Caco-2 (cell line): ENCODE measurements at regions not wholly inside any gene's neighbourhood (a gene's known extent, or its start where the extent isn't known, plus 50 kb on each side); places are given as distances from the start of the nearest gene placed in this dataset.

Source experiments
- BruUV-seq: library from RNA; stranded (reverse); fragments of 400-500 nt; replicated peaks from 2 replicates; lab custom pipeline; 2021; lab: Mats Ljungman, UMichigan
- CTCF ChIA-PET: fragments of 300-600 bp; sonication (Branson Sonifier 250); formaldehyde crosslinking; loops from one replicate; lab custom pipeline; 2022; ENCODE audit warnings: antibody characterized with exemption; lab: Charles Lee
- POLR2A ChIA-PET: fragments of 300-600 bp; sonication (Branson Sonifier 250); formaldehyde crosslinking; loops from one replicate; lab custom pipeline; 2022; ENCODE audit warnings: antibody characterized with exemption; lab: Charles Lee
- DNase-seq, 2 experiments: peaks; one replicate each; pipeline versions ENCODE4 v3.0.0 to v3.0.0-alpha.2; 2020 to 2022
- H3K27me3 ChIP-seq: replicated peaks from 2 replicates; pipeline ENCODE4 v1.6.0; 2011; ENCODE audit warnings: low read length; ENCODE audit not compliant: control insufficient read depth, insufficient read depth
- H3K36me3 ChIP-seq: 2 replicates; pipeline ENCODE4 v1.5.1; 2011; ENCODE audit warnings: low read length; ENCODE audit not compliant: control insufficient read depth, insufficient read depth
- H3K4me1 ChIP-seq: fragments of 250-450 bp; sonication (Bioruptor Pico); 2 replicates; pipeline ENCODE4 v1.5.1; 2020; ENCODE audit warnings: mild to moderate bottlenecking
- H3K4me3 ChIP-seq: 2 replicates; pipeline ENCODE4 v1.5.1; 2011; ENCODE audit warnings: low read depth, mild to moderate bottlenecking, control low read depth, low read length
- H3K9me3 ChIP-seq: fragments of 250-450 bp; sonication (Bioruptor Pico); 2 replicates; pipeline ENCODE4 v1.5.1; 2020; ENCODE audit warnings: mild to moderate bottlenecking, moderate library complexity
- H3K27ac Mint-ChIP-seq: one replicate; pipeline ENCODE4 v1.8.0; 2022; ENCODE audit warnings: mixed read lengths; ENCODE audit not compliant: unreplicated experiment
- H3K27me3 Mint-ChIP-seq: one replicate; pipeline ENCODE4 v1.8.0; 2022; ENCODE audit warnings: mixed read lengths; ENCODE audit not compliant: insufficient read depth, unreplicated experiment
- H3K36me3 Mint-ChIP-seq: one replicate; pipeline ENCODE4 v1.8.0; 2022; ENCODE audit warnings: mild to moderate bottlenecking, mixed read lengths; ENCODE audit not compliant: insufficient read depth, unreplicated experiment
- H3K4me1 Mint-ChIP-seq: one replicate; pipeline ENCODE4 v1.8.0; 2022; ENCODE audit warnings: low read depth, mixed read lengths; ENCODE audit not compliant: unreplicated experiment
- H3K4me3 Mint-ChIP-seq: one replicate; pipeline ENCODE4 v1.8.0; 2022; ENCODE audit warnings: mild to moderate bottlenecking, moderate library complexity, mixed read lengths; ENCODE audit not compliant: unreplicated experiment
- H3K9me3 Mint-ChIP-seq: one replicate; pipeline ENCODE4 v1.8.0; 2022; ENCODE audit warnings: mixed read lengths; ENCODE audit not compliant: unreplicated experiment
- intact Hi-C: fragments of 100-400 bp; cut with micrococcal nuclease; formaldehyde crosslinking; loops from one replicate; pipeline ENCODE4 v1.10.0; 2022; ENCODE audit not compliant: unreplicated experiment
- TF ChIP-seq, protein P1 (sequence below), 2 experiments: fragments of 200-600 bp in 1 of 2; IDR thresholded peaks; 1 replicate in 1 of 2; 2 replicates in 1 of 2; pipeline versions ENCODE4 v1.5.1 to v1.8.0; 2011 to 2022; ENCODE audit warnings: antibody characterized with exemption in 1 of 2, control low read depth in 1 of 2, inconsistent platforms in 1 of 2, low read depth in 1 of 2, low read length in 1 of 2, mild to moderate bottlenecking in 1 of 2, moderate library complexity in 1 of 2; ENCODE audit not compliant: insufficient read depth in 1 of 2, severe bottlenecking in 1 of 2, unreplicated experiment in 1 of 2

DNA sequence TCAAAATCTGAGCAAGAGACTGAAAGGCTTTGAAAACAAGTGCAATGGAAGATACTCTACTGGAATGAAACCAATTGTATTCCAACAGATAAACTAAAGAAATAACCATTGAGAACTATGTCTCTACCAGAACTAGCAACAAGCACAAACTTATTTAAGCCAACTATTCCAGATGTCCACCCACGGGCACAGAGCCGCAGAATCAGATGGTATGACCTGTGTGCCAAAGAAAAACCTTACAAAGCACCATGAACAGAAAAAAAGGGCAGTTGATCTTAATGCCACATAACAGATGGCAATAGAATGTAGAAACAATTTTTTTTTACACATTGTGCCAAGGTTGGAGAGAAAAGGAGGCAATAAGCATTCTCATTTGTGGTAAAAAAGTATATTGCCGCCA lies 269.3 kb upstream of the ADGRL3 start:
- DNase-seq = no peak
- Mint-ChIP-seq H3K27ac (no peak overlapping the region), H3K4me3 (no peak overlapping the region), H3K4me1 (no peaks in the 10 kb centered on the region), H3K27me3 (no peaks in the 10 kb centered on the region), H3K36me3 (no peaks in the 10 kb centered on the region), H3K9me3 (no peaks in the 10 kb centered on the region)
- no peaks in the 10 kb centered on the region for H3K27me3 ChIP-seq
- CTCF ChIA-PET = no interaction called here
- H3K9me3 ChIP-seq = no peaks in the 10 kb centered on the region
- TF ChIP-seq, protein P1, sequence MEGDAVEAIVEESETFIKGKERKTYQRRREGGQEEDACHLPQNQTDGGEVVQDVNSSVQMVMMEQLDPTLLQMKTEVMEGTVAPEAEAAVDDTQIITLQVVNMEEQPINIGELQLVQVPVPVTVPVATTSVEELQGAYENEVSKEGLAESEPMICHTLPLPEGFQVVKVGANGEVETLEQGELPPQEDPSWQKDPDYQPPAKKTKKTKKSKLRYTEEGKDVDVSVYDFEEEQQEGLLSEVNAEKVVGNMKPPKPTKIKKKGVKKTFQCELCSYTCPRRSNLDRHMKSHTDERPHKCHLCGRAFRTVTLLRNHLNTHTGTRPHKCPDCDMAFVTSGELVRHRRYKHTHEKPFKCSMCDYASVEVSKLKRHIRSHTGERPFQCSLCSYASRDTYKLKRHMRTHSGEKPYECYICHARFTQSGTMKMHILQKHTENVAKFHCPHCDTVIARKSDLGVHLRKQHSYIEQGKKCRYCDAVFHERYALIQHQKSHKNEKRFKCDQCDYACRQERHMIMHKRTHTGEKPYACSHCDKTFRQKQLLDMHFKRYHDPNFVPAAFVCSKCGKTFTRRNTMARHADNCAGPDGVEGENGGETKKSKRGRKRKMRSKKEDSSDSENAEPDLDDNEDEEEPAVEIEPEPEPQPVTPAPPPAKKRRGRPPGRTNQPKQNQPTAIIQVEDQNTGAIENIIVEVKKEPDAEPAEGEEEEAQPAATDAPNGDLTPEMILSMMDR (IDR thresholded peaks at IDR 0.05; ENCODE audit: insufficient read depth in 1 of 2, low read depth in 1 of 2, low read length in 1 of 2, severe bottlenecking in 1 of 2, unreplicated experiment in 1 of 2) = no peak
- peaks cover 12% of the 10 kb centered on the region for H3K4me1 ChIP-seq
- BruUV-seq = no TSS peak
- no peaks in the 10 kb centered on the region for H3K36me3 ChIP-seq
- intact Hi-C loops = loop anchor here (10.0 kb wide), 1 partner anchor 444 kb away; no protein-coding TSS in a partner anchor
- no peak overlapping the region for H3K4me3 ChIP-seq
- POLR2A ChIA-PET = no interaction called here

DNA sequence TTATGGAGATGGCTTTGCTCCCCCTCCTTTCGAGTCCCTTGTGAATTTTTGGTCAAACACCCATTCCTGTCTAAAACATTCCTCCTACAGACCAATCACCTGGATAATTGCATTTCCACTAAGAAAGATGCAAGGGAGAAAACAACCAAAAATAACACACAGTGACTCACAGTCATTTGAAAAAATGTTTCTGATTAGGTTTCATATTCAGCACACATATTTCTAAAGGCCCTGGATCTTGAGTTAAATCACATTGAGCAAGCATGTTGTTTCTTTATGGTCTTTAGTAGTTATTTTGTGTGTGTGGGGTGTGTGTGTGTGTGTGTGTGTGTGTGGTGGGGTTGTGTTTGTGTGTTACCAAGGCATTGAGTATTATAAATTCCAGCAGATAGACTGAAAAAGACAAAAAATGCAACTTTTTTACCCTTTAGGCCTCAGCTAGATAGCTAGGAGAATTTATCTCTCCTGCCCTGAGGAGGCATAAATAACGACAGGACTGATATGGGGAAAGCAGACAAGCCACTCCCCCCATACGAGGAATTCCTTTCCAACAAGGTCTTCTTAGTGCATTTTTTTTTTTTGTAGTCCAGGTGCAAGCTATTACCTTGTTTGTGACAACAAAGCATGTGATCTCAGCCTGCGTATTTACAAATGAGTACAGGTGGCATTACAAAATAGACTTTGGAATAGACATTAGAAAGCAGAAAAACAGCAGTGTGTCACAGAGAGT lies 265.4 kb upstream of the ADGRL3 start:
- ChIA-PET CTCF (no interaction called here), POLR2A (no interaction called here)
- H3K27me3 Mint-ChIP-seq = no peaks in the 10 kb centered on the region
- no peaks in the 10 kb centered on the region for H3K27me3 ChIP-seq
- no peaks in the 10 kb centered on the region for H3K9me3 ChIP-seq
- BruUV-seq = no TSS peak
- TF ChIP-seq, protein P1 (IDR thresholded peaks at IDR 0.05; ENCODE audit: insufficient read depth in 1 of 2, low read depth in 1 of 2, low read length in 1 of 2, severe bottlenecking in 1 of 2, unreplicated experiment in 1 of 2) = no peak
- no peaks in the 10 kb centered on the region for H3K36me3 ChIP-seq
- H3K4me3 ChIP-seq = no peak overlapping the region
- H3K4me1 Mint-ChIP-seq = peaks cover 9% of the 10 kb centered on the region
- H3K4me3 Mint-ChIP-seq = peak overlapping the region; percentile 30
- no peaks in the 10 kb centered on the region for H3K9me3 Mint-ChIP-seq
- peak overlapping the region; percentile 81 for H3K27ac Mint-ChIP-seq
- H3K36me3 Mint-ChIP-seq = no peaks in the 10 kb centered on the region
- intact Hi-C loops = loop anchor here (10.0 kb wide), 1 partner anchor 440 kb away; no protein-coding TSS in a partner anchor
- H3K4me1 ChIP-seq = peaks cover 25% of the 10 kb centered on the region
- DNase-seq = peak; percentile 60 to 71

DNA sequence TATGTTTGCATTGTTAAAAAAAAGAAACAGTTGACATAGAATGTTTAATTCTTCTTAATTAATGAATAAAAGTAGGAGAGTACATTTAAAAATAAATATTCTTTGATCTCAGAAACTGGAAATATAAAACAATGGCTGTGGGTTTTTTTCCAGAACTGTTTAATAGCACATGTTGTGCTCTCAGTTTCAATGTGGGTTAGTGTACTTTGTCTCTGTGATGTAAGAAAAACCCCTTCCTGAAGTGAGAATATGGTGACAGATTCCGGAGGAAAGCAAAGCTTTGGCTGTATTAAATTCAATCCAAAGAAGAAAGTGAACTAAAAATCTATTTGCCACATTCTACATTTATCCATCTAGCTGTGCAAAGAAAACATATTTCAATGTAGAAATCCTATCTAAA lies 261.9 kb upstream of the ADGRL3 start:
- ChIA-PET CTCF (no interaction called here), POLR2A (no interaction called here)
- Histone ChIP-seq H3K9me3 (no peaks in the 10 kb centered on the region), H3K4me1 (peaks cover 25% of the 10 kb centered on the region), H3K27me3 (no peaks in the 10 kb centered on the region), H3K36me3 (no peaks in the 10 kb centered on the region), H3K4me3 (no peak overlapping the region)
- no peak overlapping the region for H3K4me3 Mint-ChIP-seq
- no peaks in the 10 kb centered on the region for H3K27me3 Mint-ChIP-seq
- H3K36me3 Mint-ChIP-seq = no peaks in the 10 kb centered on the region
- TF ChIP-seq, protein P1 (IDR thresholded peaks at IDR 0.05; ENCODE audit: insufficient read depth in 1 of 2, low read depth in 1 of 2, low read length in 1 of 2, severe bottlenecking in 1 of 2, unreplicated experiment in 1 of 2) = no peak
- intact Hi-C loops = loop anchor here (10.0 kb wide), 1 partner anchor 437 kb away; no protein-coding TSS in a partner anchor
- peaks cover 9% of the 10 kb centered on the region for H3K4me1 Mint-ChIP-seq
- no peaks in the 10 kb centered on the region for H3K9me3 Mint-ChIP-seq
- no peak overlapping the region for H3K27ac Mint-ChIP-seq
- DNase-seq = no peak
- no TSS peak for BruUV-seq
